ENCODE measurements at regions not wholly inside any gene's neighbourhood (a gene's known extent, or its start where the extent isn't known, plus 50 kb on each side); places are given as distances from the start of the nearest gene placed in this dataset.

DNA sequence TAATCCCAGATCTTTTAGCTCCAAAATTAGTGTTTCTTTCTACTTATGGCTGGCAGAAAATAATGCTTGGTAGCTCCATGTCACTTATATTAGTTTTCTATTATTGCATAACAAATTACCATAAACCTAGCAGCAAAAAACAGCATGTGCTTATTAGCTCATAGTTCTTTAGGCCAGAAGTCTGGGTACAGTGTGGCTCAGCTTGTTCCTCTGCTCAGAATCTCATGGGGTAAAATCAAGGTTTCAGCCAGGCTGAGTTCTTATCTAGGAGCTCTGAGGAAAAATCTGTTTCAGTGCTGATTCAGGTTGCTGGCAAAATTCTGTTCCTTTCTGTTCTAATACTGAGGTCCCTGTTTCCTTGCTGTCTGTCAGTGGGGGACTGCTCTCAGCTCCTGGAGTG, 101.1 kb downstream of the CT47B1 start:
- no peak for DNase-seq
- TF ChIP-seq, protein P1, sequence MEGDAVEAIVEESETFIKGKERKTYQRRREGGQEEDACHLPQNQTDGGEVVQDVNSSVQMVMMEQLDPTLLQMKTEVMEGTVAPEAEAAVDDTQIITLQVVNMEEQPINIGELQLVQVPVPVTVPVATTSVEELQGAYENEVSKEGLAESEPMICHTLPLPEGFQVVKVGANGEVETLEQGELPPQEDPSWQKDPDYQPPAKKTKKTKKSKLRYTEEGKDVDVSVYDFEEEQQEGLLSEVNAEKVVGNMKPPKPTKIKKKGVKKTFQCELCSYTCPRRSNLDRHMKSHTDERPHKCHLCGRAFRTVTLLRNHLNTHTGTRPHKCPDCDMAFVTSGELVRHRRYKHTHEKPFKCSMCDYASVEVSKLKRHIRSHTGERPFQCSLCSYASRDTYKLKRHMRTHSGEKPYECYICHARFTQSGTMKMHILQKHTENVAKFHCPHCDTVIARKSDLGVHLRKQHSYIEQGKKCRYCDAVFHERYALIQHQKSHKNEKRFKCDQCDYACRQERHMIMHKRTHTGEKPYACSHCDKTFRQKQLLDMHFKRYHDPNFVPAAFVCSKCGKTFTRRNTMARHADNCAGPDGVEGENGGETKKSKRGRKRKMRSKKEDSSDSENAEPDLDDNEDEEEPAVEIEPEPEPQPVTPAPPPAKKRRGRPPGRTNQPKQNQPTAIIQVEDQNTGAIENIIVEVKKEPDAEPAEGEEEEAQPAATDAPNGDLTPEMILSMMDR (IDR thresholded peaks at IDR 0.05), result no peak
- Histone ChIP-seq H3K27ac (ENCODE audit: low read length) (no peak overlapping the region), H3K36me3 (ENCODE audit: control insufficient read depth, insufficient read depth, low read length) (no peaks in the 10 kb centered on the region), H3K4me1 (ENCODE audit: control insufficient read depth, insufficient read depth, low read length) (no peaks in the 10 kb centered on the region), H3K27me3 (ENCODE audit: control insufficient read depth, insufficient read depth, low read length) (no peaks in the 10 kb centered on the region), H3K9me3 (ENCODE audit: control insufficient read depth, insufficient read depth, low read length) (no peaks in the 10 kb centered on the region), H3K4me3 (ENCODE audit: low read length) (no peak overlapping the region)
- ATAC-seq, result no peak
- Mint-ChIP-seq H3K36me3 (no peaks in the 10 kb centered on the region), H3K9me3 (no peaks in the 10 kb centered on the region), H3K4me3 (no peak overlapping the region), H3K4me1 (no peaks in the 10 kb centered on the region), H3K27me3 (ENCODE audit: low read depth in 2 of 2) (peaks cover 0 to 14% of the 10 kb centered on the region in 2 donors), H3K27ac (no peak overlapping the region)
- intact Hi-C loops (cut with micrococcal nuclease), result no loop called here

DNA sequence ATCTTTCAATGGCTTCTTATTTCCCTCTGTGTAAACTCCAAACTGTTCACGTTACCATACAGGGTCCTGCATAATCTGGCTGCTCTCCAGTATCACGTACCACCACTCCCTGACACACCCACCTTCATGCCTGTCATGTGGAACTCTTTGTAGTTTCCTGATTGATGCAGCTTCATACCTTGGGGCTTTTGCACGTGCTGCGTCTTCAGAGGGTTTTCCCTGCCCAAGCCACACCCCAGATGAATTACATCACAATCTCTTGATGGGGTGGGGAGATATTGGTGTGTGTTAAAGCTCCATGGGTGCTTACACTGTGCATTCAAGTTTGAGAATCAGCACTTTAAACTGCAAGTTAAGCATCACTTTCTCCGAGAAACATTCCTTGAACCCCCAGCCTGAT, 101.9 kb downstream of the CT47B1 start:
- TF ChIP-seq, protein P1 (IDR thresholded peaks at IDR 0.05), result no peak
- Mint-ChIP-seq H3K27ac (no peak overlapping the region), H3K27me3 (ENCODE audit: low read depth in 2 of 2) (peaks cover 0 to 14% of the 10 kb centered on the region in 2 donors), H3K9me3 (no peaks in the 10 kb centered on the region), H3K36me3 (no peaks in the 10 kb centered on the region), H3K4me1 (no peaks in the 10 kb centered on the region), H3K4me3 (no peak overlapping the region)
- ATAC-seq, result no peak
- 78% methylated on average over 3 of the region's 5 CpGs for WGBS (ENCODE audit: insufficient coverage)
- intact Hi-C loops (cut with micrococcal nuclease), result no loop called here
- H3K4me3 ChIP-seq (ENCODE audit: low read length), result no peak overlapping the region
- DNase-seq, result peak in 1 of 2 donors; percentile 10
- H3K27me3 ChIP-seq (ENCODE audit: control insufficient read depth, insufficient read depth, low read length), result no peaks in the 10 kb centered on the region
- H3K36me3 ChIP-seq (ENCODE audit: control insufficient read depth, insufficient read depth, low read length), result no peaks in the 10 kb centered on the region
- no peaks in the 10 kb centered on the region for H3K4me1 ChIP-seq (ENCODE audit: control insufficient read depth, insufficient read depth, low read length)
- H3K9me3 ChIP-seq (ENCODE audit: control insufficient read depth, insufficient read depth, low read length), result no peaks in the 10 kb centered on the region
- no peak overlapping the region for H3K27ac ChIP-seq (ENCODE audit: low read length)

DNA sequence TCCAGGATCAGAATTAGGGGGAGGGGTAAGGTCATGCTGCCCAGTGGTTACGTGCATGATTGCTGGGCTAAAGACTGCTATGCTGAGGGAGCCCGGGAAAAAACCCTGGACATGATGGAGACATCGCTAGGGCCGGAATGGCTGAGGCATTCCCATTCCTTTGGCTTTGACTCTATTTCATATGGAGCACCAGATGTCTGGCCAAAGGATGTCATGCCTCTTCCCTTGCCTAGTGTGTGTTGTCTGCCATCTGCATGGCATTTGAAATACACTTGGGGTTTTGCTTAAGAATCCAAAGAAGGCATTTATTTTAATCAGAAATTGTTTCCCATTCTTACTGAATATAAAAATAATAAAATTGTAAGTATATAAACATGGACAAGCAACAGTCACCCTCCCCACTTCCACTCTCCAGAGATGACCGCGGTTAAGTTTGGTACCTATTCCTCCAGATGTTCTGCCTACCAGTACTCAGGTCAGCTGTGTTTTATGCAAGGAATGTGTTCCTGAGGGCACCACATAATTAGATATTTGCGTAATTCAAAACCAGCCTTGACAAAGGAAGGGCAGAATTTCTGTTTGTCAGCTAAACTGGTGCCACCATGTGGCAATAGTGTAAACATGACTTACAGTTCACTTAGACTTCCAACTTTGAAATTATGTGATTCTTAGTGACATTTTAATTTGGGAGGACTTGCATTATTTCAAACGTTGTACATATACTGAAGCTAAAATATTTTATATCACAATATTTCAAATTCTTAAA, 105.9 kb downstream of the CT47B1 start:
- H3K9me3 Mint-ChIP-seq, result no peaks in the 10 kb centered on the region
- no peak overlapping the region for H3K27ac Mint-ChIP-seq
- Histone ChIP-seq H3K27ac (ENCODE audit: low read length) (no peak overlapping the region), H3K4me1 (ENCODE audit: control insufficient read depth, insufficient read depth, low read length) (no peaks in the 10 kb centered on the region), H3K36me3 (ENCODE audit: control insufficient read depth, insufficient read depth, low read length) (no peaks in the 10 kb centered on the region), H3K27me3 (ENCODE audit: control insufficient read depth, insufficient read depth, low read length) (no peaks in the 10 kb centered on the region), H3K9me3 (ENCODE audit: control insufficient read depth, insufficient read depth, low read length) (no peaks in the 10 kb centered on the region), H3K4me3 (ENCODE audit: low read length) (no peak overlapping the region)
- intact Hi-C loops (cut with micrococcal nuclease), result loop anchor here (2.0 kb wide), 1 partner anchor 271 kb away; no protein-coding TSS in a partner anchor
- TF ChIP-seq, protein P1 (IDR thresholded peaks at IDR 0.05), result no peak
- 72% methylated on average over 6 of the region's 8 CpGs for WGBS (ENCODE audit: insufficient coverage)
- H3K4me3 Mint-ChIP-seq, result no peak overlapping the region
- H3K4me1 Mint-ChIP-seq, result no peaks in the 10 kb centered on the region
- H3K36me3 Mint-ChIP-seq, result no peaks in the 10 kb centered on the region
- H3K27me3 Mint-ChIP-seq (ENCODE audit: low read depth in 2 of 2), result no peaks in the 10 kb centered on the region
- no peak for ATAC-seq
- peak in 1 of 2 donors; percentile 47 for DNase-seq

DNA sequence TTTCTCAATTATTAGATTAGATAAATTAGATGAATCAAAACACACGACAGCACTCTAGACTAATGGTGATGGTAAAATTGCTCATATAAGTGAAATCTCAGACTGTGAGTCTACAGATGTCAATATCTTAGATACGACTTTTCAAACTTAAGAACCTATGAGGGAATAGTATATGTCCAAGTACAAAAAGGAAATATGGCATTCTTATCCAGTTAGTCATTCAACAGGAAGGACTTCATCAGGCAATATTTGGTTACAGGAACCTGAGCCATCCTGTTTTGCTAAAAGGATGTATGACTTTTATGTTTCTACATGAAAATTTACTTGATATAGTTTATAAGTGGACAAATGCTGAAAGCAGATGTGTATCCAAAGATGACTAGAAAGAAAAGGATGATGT, 107.0 kb downstream of the CT47B1 start:
- no peak for ATAC-seq
- Mint-ChIP-seq H3K27me3 (ENCODE audit: low read depth in 2 of 2) (peaks cover 0 to 2% of the 10 kb centered on the region in 2 donors), H3K27ac (no peak overlapping the region), H3K4me3 (no peak overlapping the region), H3K4me1 (no peaks in the 10 kb centered on the region), H3K36me3 (no peaks in the 10 kb centered on the region), H3K9me3 (no peaks in the 10 kb centered on the region)
- intact Hi-C loops (cut with micrococcal nuclease), result no loop called here
- no peaks in the 10 kb centered on the region for H3K9me3 ChIP-seq (ENCODE audit: control insufficient read depth, insufficient read depth, low read length)
- no peak for DNase-seq
- no peaks in the 10 kb centered on the region for H3K4me1 ChIP-seq (ENCODE audit: control insufficient read depth, insufficient read depth, low read length)
- H3K27ac ChIP-seq (ENCODE audit: low read length), result no peak overlapping the region
- H3K27me3 ChIP-seq (ENCODE audit: control insufficient read depth, insufficient read depth, low read length), result no peaks in the 10 kb centered on the region
- H3K4me3 ChIP-seq (ENCODE audit: low read length), result no peak overlapping the region
- no peaks in the 10 kb centered on the region for H3K36me3 ChIP-seq (ENCODE audit: control insufficient read depth, insufficient read depth, low read length)
- TF ChIP-seq, protein P1 (IDR thresholded peaks at IDR 0.05), result no peak
- WGBS (ENCODE audit: insufficient coverage), result no CpG with 5 or more reads among the region's 2 CpGs
